GM12878 (cell line): ENCODE measurements at regions not wholly inside any gene's neighbourhood (a gene's known extent, or its start where the extent isn't known, plus 50 kb on each side); places are given as distances from the start of the nearest gene placed in this dataset.
"Not testable (repeated sequence)": the region's sequence is repeated elsewhere in the genome, so short reads cannot be mapped to it uniquely, and the experiment has no call there.

Experiments used
- ATAC-seq: fragments of 200-7000 bp; cut with Tn5 transposase; 3 replicates; pipeline ENCODE4 v1.9.1; 2020; ENCODE audit warnings: mild to moderate bottlenecking, moderate library complexity
- BruUV-seq: library from RNA; stranded (reverse); fragments of 400-500 nt; replicated peaks from 2 replicates; lab custom pipeline; 2021; lab: Mats Ljungman, UMichigan
- CTCF ChIA-PET: fragments of 300-600 bp; sonication (Branson Sonifier 250); formaldehyde crosslinking; extraction: SDS; loops from one replicate; lab custom pipeline; 2021; ENCODE audit warnings: inconsistent platforms; lab: Yijun Ruan, JAX
- POLR2A ChIA-PET: fragments of 350-600 bp; formaldehyde crosslinking; extraction: SDS; loops from one replicate; lab custom pipeline; 2021; ENCODE audit warnings: inconsistent platforms; lab: Charles Lee
- RAD21 ChIA-PET: fragments of 300-600 bp; sonication (Branson Sonifier 250); formaldehyde crosslinking; loops from one replicate; lab custom pipeline; 2023; ENCODE audit warnings: antibody characterized with exemption; ENCODE audit not compliant: unreplicated experiment; lab: Charles Lee
- SMC1A ChIA-PET: fragments of 300-600 bp; sonication (Branson Sonifier 250); formaldehyde crosslinking; loops from one replicate; lab custom pipeline; 2023; ENCODE audit not compliant: unreplicated experiment, uncharacterized antibody; lab: Charles Lee
- DNase-seq: peaks from one replicate; pipeline ENCODE4 v3.0.0-alpha.2; 2011; ENCODE audit warnings: low read depth, low spot score
- FAIRE-seq: peaks from 3 replicates; lab custom pipeline; 2011; peaks lifted over from hg19 to GRCh38; lab: Jason Lieb, UNC
- H2AFZ ChIP-seq: 2 replicates; pipeline ENCODE4 v1.6.0; 2011; ENCODE audit warnings: low read depth, low read length, control low read depth; ENCODE audit not compliant: control insufficient read depth
- H3K27ac ChIP-seq: 2 replicates; pipeline ENCODE4 v1.5.1; 2011; ENCODE audit warnings: control low read depth; ENCODE audit not compliant: control insufficient read depth, insufficient read depth
- H3K27me3 ChIP-seq, 2 experiments: replicated peaks in 1 of 2; 2 replicates each; pipeline versions ENCODE4 v1.6.0 to v1.6.1; 2011; ENCODE audit warnings: low read length in 1 of 2; ENCODE audit not compliant: control insufficient read depth in 2 of 2, insufficient read depth in 2 of 2
- H3K36me3 ChIP-seq, 2 experiments: 2 replicates each; pipeline ENCODE4 v1.5.1; 2011; ENCODE audit warnings: low read length in 1 of 2; ENCODE audit not compliant: control insufficient read depth in 2 of 2, insufficient read depth in 2 of 2
- H3K4me1 ChIP-seq: 2 replicates; pipeline ENCODE4 v1.6.1; 2011; ENCODE audit warnings: mild to moderate bottlenecking, low read length, moderate library complexity, mixed read lengths; ENCODE audit not compliant: control insufficient read depth, insufficient read depth
- H3K4me2 ChIP-seq: 2 replicates; pipeline ENCODE4 v1.6.0; 2011; ENCODE audit warnings: control low read depth; ENCODE audit not compliant: control insufficient read depth, insufficient read depth
- H3K4me3 ChIP-seq: fragments of 200-600 bp; sonication (generic); 2 replicates; pipeline ENCODE4 v1.5.1; 2016
- H3K79me2 ChIP-seq: 2 replicates; pipeline ENCODE4 v1.6.0; 2011; ENCODE audit warnings: low read length; ENCODE audit not compliant: control insufficient read depth, insufficient read depth
- H3K9ac ChIP-seq: 2 replicates; pipeline ENCODE4 v1.8.0; 2011; ENCODE audit warnings: low read length, control low read depth, mixed read lengths; ENCODE audit not compliant: control insufficient read depth, insufficient read depth
- H3K9me3 ChIP-seq: replicated peaks from 3 replicates; pipeline ENCODE4 v1.5.1; 2011; ENCODE audit warnings: mild to moderate bottlenecking, low read length; ENCODE audit not compliant: control insufficient read depth, insufficient read depth
- H4K20me1 ChIP-seq: 2 replicates; pipeline ENCODE4 v1.6.0; 2011; ENCODE audit not compliant: control insufficient read depth, insufficient read depth
- DPF2 ChIP-seq: fragments of 450-650 bp; IDR thresholded peaks from 2 replicates; pipeline ENCODE4 v1.6.1; 2017; ENCODE audit warnings: mild to moderate bottlenecking
- EED ChIP-seq: sonication (generic); IDR thresholded peaks from 2 replicates; pipeline ENCODE4 v1.6.1; 2016; ENCODE audit warnings: antibody characterized with exemption, low read depth
- EGR1 ChIP-seq, 2 experiments: IDR thresholded peaks; 1 replicate in 1 of 2; 2 replicates in 1 of 2; pipeline ENCODE4 v1.6.1; 2011 to 2012; ENCODE audit warnings: low read depth in 2 of 2, low read length in 2 of 2, borderline replicate concordance in 1 of 2, mild to moderate bottlenecking in 1 of 2, moderate library complexity in 1 of 2
- GATAD2B ChIP-seq: fragments of 450-650 bp; conservative IDR thresholded peaks from 2 replicates; pipeline ENCODE4 v1.6.1; 2017; ENCODE audit warnings: low read depth, mild to moderate bottlenecking, moderate library complexity
- NFYB ChIP-seq: IDR thresholded peaks from 2 replicates; pipeline ENCODE4 v1.6.1; 2011; ENCODE audit warnings: low read depth, mild to moderate bottlenecking, low read length, improper control_type of control experiment, moderate library complexity; ENCODE audit not compliant: insufficient read depth
- POLR2A ChIP-seq: IDR thresholded peaks from 2 replicates; pipeline ENCODE4 v1.6.1; 2011; ENCODE audit warnings: low read depth, mild to moderate bottlenecking, low read length
- WGBS: methylation state at CpG from one replicate; pipeline ENCODE4 v1.1.6; 2016; ENCODE audit warnings: low lambda C conversion rate; ENCODE audit not compliant: insufficient replicate concordance, insufficient coverage; ENCODE audit errors: missing lambda C conversion rate; 5-methylcytosine and 5-hydroxymethylcytosine counted together
- in situ Hi-C: fragments of 300-500 bp; cut with MboI; formaldehyde crosslinking; loops from 9 replicates; pipeline ENCODE4 v1.14.3; 2018; ENCODE audit warnings: mixed read lengths
- intact Hi-C: fragments of 100-400 bp; cut with micrococcal nuclease; formaldehyde crosslinking; loops from one replicate; pipeline ENCODE4 v1.14.2; 2022; ENCODE audit not compliant: unreplicated experiment

DNA sequence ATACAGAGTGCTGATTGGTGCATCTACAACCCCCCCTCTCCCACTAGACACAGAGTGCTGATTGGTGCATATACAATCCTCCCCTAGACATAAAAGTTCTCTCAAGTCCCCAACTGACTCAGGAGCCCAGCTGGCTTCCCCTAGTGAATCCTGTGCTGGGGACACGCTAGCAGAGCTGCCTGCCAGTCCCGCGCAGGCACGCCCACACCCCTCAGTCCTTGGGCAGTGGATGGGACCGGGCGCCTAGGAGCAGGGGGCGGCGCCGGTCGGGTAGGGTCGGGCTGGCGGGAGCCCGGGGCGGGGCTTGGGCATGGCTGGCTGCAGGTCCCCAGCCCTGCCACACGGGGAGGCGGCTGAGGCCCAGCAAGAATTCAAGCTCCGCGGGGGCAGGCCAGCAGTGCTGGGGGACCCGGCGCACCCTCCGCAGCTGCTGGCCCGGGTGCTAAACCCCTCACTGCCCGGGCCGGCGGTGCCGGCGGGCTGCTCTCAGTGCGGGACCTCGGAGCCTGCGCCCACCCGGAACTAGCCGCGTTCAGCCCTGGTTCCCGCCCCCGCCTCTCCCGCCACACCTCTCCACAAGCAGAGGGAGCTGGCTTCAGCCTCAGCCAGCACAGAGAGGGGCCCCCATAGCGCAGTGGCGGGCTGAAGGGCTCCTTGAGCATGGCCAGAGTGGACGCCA lies 64.3 kb upstream of the DDHD1 start (continued):
- TF ChIP-seq DPF2 (peak; percentile 71), EGR1 (IDR thresholded peaks at IDR 0.05; ENCODE audit: borderline replicate concordance in 1 of 2, low read depth in 2 of 2, low read length in 2 of 2) (peak in 1 of 2 experiments; percentile 92; a peak in 2 of 3 replicates), EED (no peak), POLR2A (peak; percentile 72), GATAD2B (peak; percentile 97)

DNA sequence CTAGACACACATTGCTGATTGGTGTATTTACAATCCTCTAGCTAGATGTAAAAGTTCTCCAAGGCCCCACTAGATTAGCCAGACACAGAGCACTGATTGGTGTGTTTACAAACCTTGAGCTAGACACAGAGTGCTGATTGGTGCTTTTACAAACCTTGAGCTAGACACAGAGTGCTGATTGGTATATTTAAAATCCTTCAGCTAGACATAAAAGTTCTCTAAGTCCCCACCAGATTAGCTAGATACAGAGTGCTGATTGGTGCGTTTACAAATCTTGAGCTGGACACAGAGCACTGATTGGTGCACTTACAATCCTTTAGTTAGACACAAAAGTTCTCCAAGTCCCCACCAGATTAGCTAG lies 63.8 kb upstream of the DDHD1 start:
- H3K9me3 ChIP-seq, H4K20me1 ChIP-seq, FAIRE-seq, POLR2A ChIA-PET, in situ Hi-C loops, H3K27me3 ChIP-seq, intact Hi-C loops, BruUV-seq, H3K4me1 ChIP-seq, ATAC-seq, DNase-seq, H3K36me3 ChIP-seq, H3K9ac ChIP-seq, H3K79me2 ChIP-seq, H3K27ac ChIP-seq: not testable (repeated sequence)
- ChIA-PET SMC1A (interaction anchor here (0.8 to 1.5 kb wide), 6 partner anchors 26 to 89 kb away, joined by 3 to 4 read pairs (median 3); no protein-coding TSS in a partner anchor), CTCF (interaction anchor here (0.6 to 1.9 kb wide), 6 partner anchors 13 to 198 kb away, joined by 3 to 7 read pairs (median 4); no protein-coding TSS in a partner anchor), RAD21 (interaction anchor here (1.0 to 1.7 kb wide), 5 partner anchors 36 to 391 kb away, joined by 3 to 4 read pairs (median 3); partner anchors contain the start of gene DDHD1)
- 100% methylated on average over 1 of the region's 1 CpG for WGBS
- Histone ChIP-seq H3K4me2 (peak overlapping the region; percentile 52), H3K4me3 (peak overlapping the region; percentile 51; the same call in 1 of the 2 replicates), H2AFZ (peak overlapping the region; percentile 90; the same call in 1 of the 2 replicates)
- TF ChIP-seq NFYB: peak; percentile 72

- H3K27ac ChIP-seq, H4K20me1 ChIP-seq, FAIRE-seq, DNase-seq, H3K27me3 ChIP-seq, H3K4me1 ChIP-seq, BruUV-seq, H3K9ac ChIP-seq, ATAC-seq, H3K4me2 ChIP-seq, H3K9me3 ChIP-seq, H3K4me3 ChIP-seq, in situ Hi-C loops, intact Hi-C loops, H2AFZ ChIP-seq, POLR2A ChIA-PET, H3K79me2 ChIP-seq, H3K36me3 ChIP-seq: not testable (repeated sequence)
- RAD21 ChIA-PET: interaction anchor here (1.0 to 1.7 kb wide), 4 partner anchors 36 to 391 kb away, joined by 3 to 4 read pairs (median 4); partner anchors contain the start of gene DDHD1
- CTCF ChIA-PET: interaction anchor here (1.2 to 1.9 kb wide), 3 partner anchors 12 to 90 kb away, joined by 3 to 7 read pairs (median 6); no protein-coding TSS in a partner anchor
- 97% methylated on average over 11 of the region's 11 CpGs for WGBS
- SMC1A ChIA-PET: interaction anchor here (0.8 to 1.5 kb wide), 5 partner anchors 25 to 77 kb away, joined by 3 to 4 read pairs (median 3); no protein-coding TSS in a partner anchor
Observed at GRCh38 chr14:53216478-53216877, 63.4 kb upstream of the DDHD1 start.
